ENCODE measurements at regions not wholly inside any gene's neighbourhood (a gene's known extent, or its start where the extent isn't known, plus 50 kb on each side); places are given as distances from the start of the nearest gene placed in this dataset.

GRCh38 chr14:93857081-93857480 lies 68.8 kb upstream of the PRIMA1 start:
- TF ChIP-seq EZH2 (IDR thresholded peaks at IDR 0.05; ENCODE audit: insufficient read depth, poor library complexity, severe bottlenecking): no peak
- no peak for TF ChIP-seq EZH2phosphoT487 (IDR thresholded peaks at IDR 0.05; ENCODE audit: insufficient read depth, low read depth)
